HEK293T (cell line): ENCODE measurements at regions not wholly inside any gene's neighbourhood (a gene's known extent, or its start where the extent isn't known, plus 50 kb on each side); places are given as distances from the start of the nearest gene placed in this dataset.

ENCODE experiments used
- CTCF ChIA-PET: fragments of 350-600 bp; formaldehyde crosslinking; extraction: SDS; loops from one replicate; lab custom pipeline; 2021; ENCODE audit warnings: antibody characterized with exemption, inconsistent platforms; lab: Yijun Ruan, JAX
- POLR2A ChIA-PET: fragments of 350-600 bp; formaldehyde crosslinking; extraction: SDS; loops from one replicate; lab custom pipeline; 2020; ENCODE audit warnings: antibody characterized with exemption, inconsistent platforms; lab: Yijun Ruan, JAX
- DNase-seq: peaks from one replicate; pipeline ENCODE4 v3.0.0; 2012; ENCODE audit warnings: mixed read lengths; ENCODE audit errors: extremely low spot score
- ARNT ChIP-seq: fragments of 450-650 bp; IDR thresholded peaks from 2 replicates; pipeline ENCODE4 v1.6.1; 2017; ENCODE audit warnings: mild to moderate bottlenecking
- BHLHE40 ChIP-seq: fragments of 450-650 bp; IDR thresholded peaks from 2 replicates; pipeline ENCODE4 v1.6.1; 2016; ENCODE audit warnings: mild to moderate bottlenecking, moderate library complexity, borderline replicate concordance
- CTBP1 ChIP-seq: fragments of 450-650 bp; IDR thresholded peaks from 2 replicates; pipeline ENCODE4 v1.6.1; 2016; ENCODE audit warnings: borderline replicate concordance
- ELF4 ChIP-seq: fragments of 450-650 bp; IDR thresholded peaks from 2 replicates; pipeline ENCODE4 v1.6.1; 2017; ENCODE audit warnings: antibody characterized with exemption
- FOXA1 ChIP-seq: fragments of 450-650 bp; IDR thresholded peaks from 2 replicates; pipeline ENCODE4 v1.6.1; 2016; ENCODE audit warnings: mild to moderate bottlenecking
- FOXK2 ChIP-seq: fragments of 450-650 bp; IDR thresholded peaks from 2 replicates; pipeline ENCODE4 v1.6.1; 2016; ENCODE audit warnings: mild to moderate bottlenecking
- FOXM1 ChIP-seq: fragments of 450-650 bp; IDR thresholded peaks from 2 replicates; pipeline ENCODE4 v1.6.1; 2017; ENCODE audit warnings: mild to moderate bottlenecking, borderline replicate concordance
- HDGF ChIP-seq: fragments of 450-650 bp; IDR thresholded peaks from 2 replicates; pipeline ENCODE4 v1.6.1; 2017; ENCODE audit warnings: antibody characterized with exemption, borderline replicate concordance
- L3MBTL2 ChIP-seq: fragments of 450-650 bp; conservative IDR thresholded peaks from 2 replicates; pipeline ENCODE4 v1.6.1; 2016; ENCODE audit warnings: mild to moderate bottlenecking
- LEF1 ChIP-seq: fragments of 450-650 bp; IDR thresholded peaks from 2 replicates; pipeline ENCODE4 v1.6.1; 2017; ENCODE audit warnings: mild to moderate bottlenecking, borderline replicate concordance
- NFRKB ChIP-seq: fragments of 450-650 bp; IDR thresholded peaks from 2 replicates; pipeline ENCODE4 v1.6.1; 2016; ENCODE audit warnings: mild to moderate bottlenecking, moderate library complexity
- PKNOX1 ChIP-seq: fragments of 450-650 bp; IDR thresholded peaks from 2 replicates; pipeline ENCODE4 v1.6.1; 2016
- SP1 ChIP-seq: fragments of 450-650 bp; IDR thresholded peaks from 2 replicates; pipeline ENCODE4 v1.6.1; 2017
- SUZ12 ChIP-seq: fragments of 450-650 bp; IDR thresholded peaks from 2 replicates; pipeline ENCODE4 v1.6.1; 2016; ENCODE audit warnings: mild to moderate bottlenecking
- TARDBP ChIP-seq: fragments of 450-650 bp; IDR thresholded peaks from 2 replicates; pipeline ENCODE4 v1.6.1; 2016
- ZNF384 ChIP-seq: fragments of 450-650 bp; IDR thresholded peaks from 2 replicates; pipeline ENCODE4 v1.6.1; 2016

GRCh38 chr20:22513574-22513973, 70.8 kb downstream of the FOXA2 start:
- ChIA-PET POLR2A (no interaction called here), CTCF (no interaction called here)
- no peak for DNase-seq
- TF ChIP-seq FOXM1 = no peak
- TF ChIP-seq TARDBP = no peak
- no peak for TF ChIP-seq BHLHE40
- no peak for TF ChIP-seq FOXA1
- no peak for TF ChIP-seq ZNF384
- TF ChIP-seq PKNOX1 = no peak
- TF ChIP-seq CTBP1 = no peak
- TF ChIP-seq NFRKB = no peak
- no peak for TF ChIP-seq SP1

- TF ChIP-seq FOXM1 = no peak
- no peak for TF ChIP-seq PKNOX1
- no peak for TF ChIP-seq NFRKB
- no peak for TF ChIP-seq ZNF384
- TF ChIP-seq ARNT = no peak
- no peak for TF ChIP-seq FOXA1
- no peak for TF ChIP-seq ELF4
- TF ChIP-seq BHLHE40 = no peak
- TF ChIP-seq L3MBTL2 = no peak
- TF ChIP-seq CTBP1 = no peak
- no peak for TF ChIP-seq HDGF
- TF ChIP-seq SUZ12 = no peak
- TF ChIP-seq TARDBP = no peak
- no peak for TF ChIP-seq LEF1
- no peak for TF ChIP-seq SP1
- TF ChIP-seq FOXK2 = no peak
- ChIA-PET POLR2A (no interaction called here), CTCF (interaction anchor here (0.6 to 1.9 kb wide), 2 partner anchors 74 to 94 kb away, joined by 3 to 7 read pairs; no protein-coding TSS in a partner anchor)
- no peak for DNase-seq
Observed at GRCh38 chr20:22512911-22513489, 71.4 kb downstream of the FOXA2 start.

GRCh38 chr20:22511943-22512910, 72.1 kb downstream of the FOXA2 start:
- TF ChIP-seq ELF4 (no peak), PKNOX1 (no peak), SP1 (no peak), HDGF (no peak), CTBP1 (no peak), LEF1 (no peak), L3MBTL2 (no peak)
- ChIA-PET CTCF (interaction anchor here (0.6 to 1.9 kb wide), 2 partner anchors 74 to 94 kb away, joined by 3 to 7 read pairs; no protein-coding TSS in a partner anchor), POLR2A (no interaction called here)
- DNase-seq = peak; percentile 14

- ChIA-PET CTCF (no interaction called here), POLR2A (no interaction called here)
- no peak for TF ChIP-seq FOXK2
- no peak for DNase-seq
Observed at GRCh38 chr20:22509843-22510147, 74.6 kb downstream of the FOXA2 start.

GRCh38 chr20:22509090-22509842, 75.1 kb downstream of the FOXA2 start:
- TF ChIP-seq SP1 (no peak), ZNF384 (no peak), FOXA1 (no peak), LEF1 (no peak), CTBP1 (no peak), HDGF (no peak), PKNOX1 (no peak), ELF4 (no peak), L3MBTL2 (no peak), TARDBP (no peak), NFRKB (no peak), FOXM1 (no peak), FOXK2 (no peak), SUZ12 (no peak)
- DNase-seq = no peak
- ChIA-PET POLR2A (no interaction called here), CTCF (no interaction called here)
